HG03095 (cell line): ENCODE measurements at regions not wholly inside any gene's neighbourhood (a gene's known extent, or its start where the extent isn't known, plus 50 kb on each side); places are given as distances from the start of the nearest gene placed in this dataset.

Experiments
- ATAC-seq: cut with Tn5 transposase; IDR thresholded peaks from one replicate; pipeline ENCODE4 v1.9.1; 2021; ENCODE audit warnings: moderate library complexity; ENCODE audit not compliant: unreplicated experiment

DNA sequence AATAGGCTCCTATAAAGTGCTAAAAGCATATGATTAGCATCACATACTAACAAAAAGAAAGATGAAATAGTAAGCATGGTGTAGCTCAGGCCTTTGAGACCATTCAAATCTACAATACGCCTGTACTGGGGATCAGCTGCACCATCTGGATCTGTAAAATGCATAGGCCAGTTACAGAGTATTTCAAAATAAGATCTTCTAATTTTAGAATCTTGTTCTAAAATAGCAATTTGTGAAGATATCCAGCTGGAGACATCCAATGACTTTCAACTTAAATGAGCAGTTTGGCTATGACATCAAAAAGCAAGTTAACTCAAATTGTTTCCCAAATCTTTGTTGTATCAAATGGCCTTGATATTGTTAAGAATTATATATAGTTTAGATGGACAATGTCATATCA is 386.3 kb downstream of the MRPS30 start:
- no peak for ATAC-seq
